ENCODE measurements at regions not wholly inside any gene's neighbourhood (a gene's known extent, or its start where the extent isn't known, plus 50 kb on each side); places are given as distances from the start of the nearest gene placed in this dataset.

DNA sequence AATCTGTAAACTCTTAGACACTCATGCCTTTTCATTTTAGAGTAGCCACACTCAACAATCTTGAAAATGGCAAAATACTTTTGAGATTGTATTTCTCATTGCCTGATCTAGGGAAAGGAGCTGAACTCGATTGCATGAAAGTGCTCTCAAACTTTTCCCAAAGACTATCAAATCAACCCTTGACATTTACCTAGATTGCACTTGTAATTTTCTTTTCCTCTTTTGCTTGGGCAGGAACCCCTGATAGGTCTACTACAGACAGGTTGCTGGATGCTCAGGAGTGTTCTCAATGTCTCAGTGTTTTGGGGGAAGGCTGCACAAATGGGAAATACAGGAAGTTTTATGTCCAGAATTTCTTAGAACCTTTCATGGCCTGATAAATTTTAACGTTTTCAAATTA, 468.0 kb upstream of the GJE1 start:
- DNase-seq: no peak

DNA sequence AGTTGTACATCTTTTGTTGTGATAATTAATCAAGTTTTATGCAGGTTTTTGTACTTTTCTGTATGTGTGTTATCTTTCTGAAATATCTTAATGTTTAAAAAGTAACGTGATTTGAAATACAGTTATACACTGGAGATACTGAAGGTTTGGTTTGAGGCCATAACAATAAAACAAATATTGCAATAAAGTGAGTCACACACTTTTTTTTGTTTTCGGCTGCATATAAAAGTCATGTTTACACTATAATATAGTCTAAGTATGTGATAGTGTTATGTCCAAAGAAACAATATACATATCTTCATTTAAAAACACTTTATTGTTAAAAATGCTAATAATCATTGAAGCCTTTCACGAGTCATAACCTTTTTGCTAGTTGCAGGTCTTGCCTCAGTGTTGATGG, 473.1 kb upstream of the GJE1 start:
- DNase-seq: no peak

- no peak for DNase-seq
These were observed 474.0 kb upstream of the GJE1 start for GRCh38 chr6:141658696-141659095.

- DNase-seq: no peak
These were observed 474.9 kb upstream of the GJE1 start for GRCh38 chr6:141657812-141658211.

GRCh38 chr6:141653590-141653989, 479.1 kb upstream of the GJE1 start:
- no peak for DNase-seq

- no peak for DNase-seq
These were observed 490.8 kb upstream of the GJE1 start for GRCh38 chr6:141641951-141642350.

GRCh38 chr6:141641406-141641805, 491.3 kb upstream of the GJE1 start:
- no peak for DNase-seq

GRCh38 chr6:141635621-141636020, 497.1 kb upstream of the GJE1 start:
- DNase-seq: no peak

DNA sequence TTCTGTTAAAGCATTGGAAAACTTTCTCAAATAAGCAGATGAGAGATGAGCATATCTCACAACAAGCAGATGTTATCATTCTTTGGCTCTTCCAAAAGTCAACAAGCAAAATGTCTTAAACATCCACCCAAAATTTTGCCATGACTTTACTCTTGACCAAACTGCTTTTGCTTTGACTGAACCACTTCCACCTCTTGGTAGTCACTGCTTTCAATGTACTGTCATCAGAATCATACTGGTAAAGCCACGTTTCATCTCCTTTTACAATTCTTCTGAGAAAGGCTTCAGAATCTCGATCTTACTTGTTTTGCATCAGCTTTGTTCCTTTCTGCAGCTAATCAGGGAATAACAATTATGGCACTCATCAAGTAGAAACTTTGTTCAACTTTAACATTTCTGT, 498.5 kb upstream of the GJE1 start:
- no peak for DNase-seq

GRCh38 chr6:141624301-141624700, 508.4 kb upstream of the GJE1 start:
- DNase-seq: no peak

DNA sequence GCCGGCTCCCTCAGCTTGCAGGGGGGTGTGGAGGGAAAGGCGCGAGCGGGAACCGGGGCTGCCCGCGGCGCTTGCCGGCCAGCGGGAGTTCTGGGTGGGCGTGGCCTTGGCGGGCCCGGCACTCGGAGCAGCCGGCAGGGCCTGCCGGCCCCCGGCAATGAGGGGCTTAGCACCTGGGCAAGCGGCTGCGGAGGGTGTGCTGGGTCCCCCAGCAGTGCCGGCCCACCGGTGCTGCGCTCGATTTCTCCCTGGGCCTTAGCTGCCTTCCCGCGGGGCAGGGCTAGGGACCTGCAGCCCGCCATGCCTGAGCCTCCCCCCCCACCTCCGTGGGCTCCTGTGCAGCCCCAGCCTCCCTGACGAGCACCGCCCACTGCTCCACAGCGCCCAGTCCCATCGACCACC, 514.5 kb upstream of the GJE1 start:
- DNase-seq: no peak

DNA sequence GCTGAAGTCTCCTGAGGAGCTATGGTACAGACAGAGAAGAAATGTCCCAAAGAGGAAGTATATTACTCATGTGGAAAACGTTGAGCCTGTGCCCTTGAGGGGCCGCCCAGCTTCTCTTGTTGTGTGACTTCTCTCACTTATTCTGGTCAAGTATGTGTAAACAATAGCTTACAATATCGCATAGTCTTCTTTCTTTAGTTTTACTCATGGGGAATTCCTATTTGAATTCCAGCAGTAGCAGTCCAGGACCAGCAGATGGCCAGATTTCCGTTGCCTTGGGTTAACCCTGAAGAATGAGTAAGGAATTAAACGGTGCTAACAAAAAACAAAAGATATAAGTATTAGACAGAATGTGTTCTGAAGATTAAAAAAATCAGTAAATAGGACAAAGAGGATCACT, 522.0 kb upstream of the GJE1 start:
- DNase-seq: no peak

DNA sequence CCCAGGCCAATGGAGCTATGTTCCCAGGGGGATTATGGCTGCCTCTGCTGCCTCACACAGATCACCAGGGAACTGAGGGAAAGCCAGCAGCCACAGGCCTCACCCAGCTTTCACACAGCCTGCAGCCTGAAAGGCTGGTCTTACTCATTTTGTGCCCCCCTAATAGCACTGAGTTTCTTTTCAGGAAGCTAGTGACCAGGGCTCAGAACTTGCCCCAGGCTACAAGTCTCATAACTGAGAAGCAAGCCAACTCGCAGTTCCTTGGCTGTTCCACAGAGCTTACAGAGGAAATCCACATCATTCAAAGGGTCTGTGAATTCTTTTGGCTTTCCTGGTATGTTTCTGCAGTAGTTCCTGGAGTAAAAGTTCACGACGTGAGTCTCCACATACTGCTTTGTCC, 524.8 kb upstream of the GJE1 start:
- DNase-seq: no peak

GRCh38 chr6:141598487-141598886, 534.2 kb upstream of the GJE1 start:
- no peak for DNase-seq

GRCh38 chr6:141594874-141595273, 537.9 kb upstream of the GJE1 start:
- DNase-seq: no peak

DNA sequence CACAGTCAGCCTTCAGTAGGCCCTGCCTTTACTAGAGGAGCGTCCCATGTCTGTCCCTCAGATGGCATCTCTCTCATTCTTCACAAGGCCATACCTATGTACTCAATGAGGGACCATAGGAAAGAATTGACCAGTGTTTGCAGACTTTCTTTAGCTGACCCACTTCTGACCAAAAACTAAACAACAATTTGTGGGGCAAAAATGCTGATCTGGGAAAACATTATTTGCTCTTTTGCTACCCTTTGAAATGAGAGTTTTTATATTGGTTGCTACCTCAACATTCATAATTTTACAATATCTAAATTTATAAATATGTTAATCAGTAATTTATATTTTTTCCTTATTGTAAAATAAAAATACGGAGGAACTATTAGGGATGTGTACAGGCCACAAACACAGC, 539.4 kb upstream of the GJE1 start:
- no peak for DNase-seq

- no peak for DNase-seq
These were observed 545.1 kb upstream of the GJE1 start for GRCh38 chr6:141587482-141588266.

GRCh38 chr6:141580988-141581552, 551.7 kb upstream of the GJE1 start:
- DNase-seq: no peak

- DNase-seq: no peak
These were observed 552.6 kb upstream of the GJE1 start for GRCh38 chr6:141580131-141580530.

- no peak for DNase-seq
These were observed 556.0 kb upstream of the GJE1 start for GRCh38 chr6:141576751-141577150.

DNA sequence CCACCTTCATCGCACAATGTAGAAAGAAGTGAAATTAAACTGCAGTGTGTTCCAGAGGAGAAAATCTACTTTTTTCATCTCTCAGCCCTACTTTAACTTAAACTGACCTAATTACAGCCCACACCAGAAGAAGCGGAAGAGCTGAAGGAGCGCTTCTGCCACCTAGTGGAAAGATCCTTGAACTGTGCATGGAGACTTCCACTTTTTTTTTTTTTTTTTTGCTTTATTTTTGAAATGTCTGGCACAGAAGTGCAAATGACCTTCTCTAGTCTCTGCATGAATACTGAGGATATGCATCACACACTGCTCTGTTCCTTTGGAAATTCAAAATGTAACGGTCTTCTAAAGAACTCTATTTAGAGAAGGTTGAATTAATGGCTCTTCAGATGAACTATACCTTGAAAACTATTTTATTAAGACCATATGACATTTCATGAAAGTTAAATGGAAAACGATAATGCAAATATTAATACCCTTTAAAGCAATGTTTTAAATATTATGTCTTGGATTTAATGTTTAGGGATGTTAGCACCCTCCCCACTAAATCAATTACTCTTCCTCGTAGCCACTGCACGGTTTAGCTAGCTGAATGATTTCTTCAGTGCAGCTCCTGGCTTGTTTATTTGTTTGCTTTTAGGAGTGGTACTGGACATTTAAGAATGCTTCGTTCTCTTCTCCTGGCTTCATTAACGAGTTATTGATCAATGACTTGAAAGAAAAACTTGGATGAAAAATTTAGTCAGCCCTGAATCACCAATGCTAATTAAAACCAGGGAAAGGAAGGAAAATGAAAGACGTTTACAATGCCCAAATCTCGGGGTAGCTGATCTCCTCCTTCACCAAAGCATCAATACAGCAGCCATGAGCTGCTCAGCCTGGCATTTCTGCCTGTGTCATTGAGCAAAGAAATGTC, 569.6 kb upstream of the GJE1 start:
- peak in 1 of 2 donors; percentile 78 for DNase-seq

DNA sequence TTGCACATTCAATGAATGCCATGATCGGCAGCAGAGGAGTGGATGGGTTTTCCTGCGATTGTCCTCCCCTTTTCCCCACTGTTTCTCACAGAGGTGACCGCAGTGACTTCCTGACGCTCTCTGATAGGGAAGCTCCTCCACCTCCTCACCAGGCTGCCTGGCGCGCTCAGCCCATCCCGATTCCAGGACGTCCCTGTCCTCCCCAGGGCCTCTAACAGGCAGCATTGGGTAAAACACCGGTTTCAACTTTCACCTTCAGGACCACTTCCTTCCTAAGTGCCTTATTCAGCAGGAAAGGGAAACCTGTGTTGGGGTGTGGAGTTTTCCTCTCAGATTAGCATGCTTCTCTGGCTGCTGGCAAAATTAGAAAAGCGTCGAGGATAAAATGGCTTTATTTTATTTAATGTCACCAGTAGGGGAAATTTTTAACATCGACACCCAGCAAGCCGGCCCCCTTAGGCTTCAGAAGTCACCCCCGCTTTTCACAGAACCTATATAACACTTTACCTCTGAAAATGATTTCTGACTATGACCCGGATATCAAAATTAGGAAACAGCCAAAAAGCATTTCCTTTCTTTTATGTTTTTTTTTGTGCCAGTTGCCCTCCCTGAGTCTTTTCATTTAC, 570.4 kb upstream of the GJE1 start:
- DNase-seq: peak; percentile 7 to 21

DNA sequence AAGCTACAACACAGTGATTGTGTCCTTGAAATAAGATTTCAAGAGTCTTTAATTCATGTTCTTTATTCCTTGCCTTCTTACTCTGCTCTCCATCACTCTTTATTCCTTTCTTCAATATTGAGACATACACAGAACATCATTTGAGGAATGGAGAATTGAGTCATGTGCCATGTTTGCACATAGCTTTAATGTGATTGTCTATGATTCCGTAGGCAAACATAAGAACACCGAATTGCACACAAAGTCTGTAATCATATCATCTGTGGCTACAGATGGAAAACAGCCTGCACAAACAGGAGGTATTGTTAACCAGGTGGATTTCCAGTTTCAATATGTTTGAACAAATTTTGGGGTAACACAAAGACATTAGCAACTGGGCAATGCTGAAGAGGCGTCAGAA, 571.6 kb upstream of the GJE1 start:
- DNase-seq: no peak
